NCI-H1092 (cell line): ENCODE measurements at regions not wholly inside any gene's neighbourhood (a gene's known extent, or its start where the extent isn't known, plus 50 kb on each side); places are given as distances from the start of the nearest gene placed in this dataset.
"Not testable (repeated sequence)": the region's sequence is repeated elsewhere in the genome, so short reads cannot be mapped to it uniquely, and the experiment has no call there.

Experiments used
- DNase-seq: peaks from one replicate; lab custom pipeline; 2025; lab: John Stamatoyannopoulos, UW

GRCh38 chr10:42690449-42691360, 52.3 kb upstream of the ZNF33B start:
- peak; percentile 22 for DNase-seq

GRCh38 chr10:42691361-42692120, 53.2 kb upstream of the ZNF33B start:
- peak; percentile 87 for DNase-seq

- DNase-seq, result no peak
These were observed 59.6 kb upstream of the ZNF33B start for GRCh38 chr10:42697926-42698325.

DNA sequence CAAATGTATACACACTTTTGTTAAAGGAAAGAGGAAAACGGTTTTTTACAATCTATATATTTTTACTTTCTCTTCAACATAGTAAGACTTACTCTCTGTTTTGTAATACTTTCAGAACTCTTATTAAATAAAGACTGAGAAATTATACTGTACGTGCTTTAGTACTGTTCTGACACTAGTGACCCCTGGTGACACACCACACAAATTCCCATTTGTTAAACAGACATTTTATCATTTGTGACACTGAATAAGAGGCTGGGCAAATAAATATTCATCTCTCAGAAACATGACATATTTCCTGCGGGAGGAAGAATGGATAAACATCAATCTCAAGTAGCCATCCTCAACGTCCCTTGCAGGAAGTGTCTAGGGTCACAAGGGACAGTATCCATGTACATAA, 68.9 kb upstream of the ZNF33B start:
- no peak for DNase-seq

GRCh38 chr10:42719339-42719738, 63.3 kb upstream of the BMS1 start:
- not testable (repeated sequence) for DNase-seq

- DNase-seq, result no peak
These were observed 60.0 kb upstream of the BMS1 start for GRCh38 chr10:42722575-42722974.

DNA sequence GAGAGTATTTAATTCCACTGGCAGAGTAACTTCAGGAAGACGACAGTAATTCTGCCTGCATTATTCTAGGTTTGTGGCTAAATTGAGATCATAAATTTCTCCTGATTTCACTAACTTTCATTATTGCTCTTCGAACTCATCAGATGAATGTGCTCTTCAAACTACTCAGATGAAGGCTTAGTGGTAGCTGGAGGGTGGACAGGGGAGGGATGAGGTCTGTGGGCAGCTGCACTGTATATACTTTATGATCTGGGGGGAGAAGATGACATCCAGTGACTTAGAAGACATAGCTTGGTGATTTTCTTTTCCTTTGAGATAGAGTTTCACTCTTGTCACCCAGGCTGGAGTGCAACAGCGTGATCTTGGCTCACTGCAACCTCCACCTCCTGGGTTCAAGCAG, 59.0 kb upstream of the BMS1 start:
- not testable (repeated sequence) for DNase-seq

DNA sequence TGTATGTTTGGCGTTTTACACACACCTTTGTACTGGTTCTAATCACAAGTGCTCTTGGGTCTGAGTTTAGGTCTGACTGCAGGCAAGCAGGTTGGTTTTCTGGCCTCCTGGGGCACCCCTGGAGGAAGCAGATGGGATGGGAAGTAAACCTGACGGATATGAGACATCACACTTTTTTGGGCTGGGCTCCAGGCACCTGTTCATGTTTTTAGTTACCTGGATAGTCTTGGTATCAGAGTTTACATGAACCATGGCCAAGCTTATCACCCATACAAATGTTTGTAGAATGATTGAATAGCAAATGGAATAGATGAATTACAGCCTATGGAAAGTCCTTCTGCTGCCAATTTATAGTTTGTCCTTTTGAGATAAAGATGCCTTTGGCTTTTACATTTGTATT, 57.9 kb upstream of the BMS1 start:
- DNase-seq, result not testable (repeated sequence)

DNA sequence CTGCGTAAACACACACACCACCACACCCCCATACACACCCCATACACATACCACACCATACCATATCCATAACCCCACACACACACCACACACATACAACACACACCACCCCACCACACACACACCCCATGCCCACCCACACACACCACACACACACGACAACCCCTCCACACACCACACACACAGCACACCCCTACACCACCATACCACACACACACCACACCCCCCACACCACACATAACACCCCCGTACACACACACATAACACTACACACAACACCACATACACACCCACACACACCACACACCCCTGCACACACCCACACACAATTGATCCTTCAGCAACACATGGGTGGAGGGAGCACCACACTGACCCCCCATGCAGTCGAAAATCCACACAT, 50.3 kb upstream of the BMS1 start:
- no peak for DNase-seq
